WTC11 (cell line): ENCODE measurements at regions not wholly inside any gene's neighbourhood (a gene's known extent, or its start where the extent isn't known, plus 50 kb on each side); places are given as distances from the start of the nearest gene placed in this dataset.
"Not testable (repeated sequence)": the region's sequence is repeated elsewhere in the genome, so short reads cannot be mapped to it uniquely, and the experiment has no call there.

Experiments
- ATAC-seq: fragments of 200-7000 bp; cut with Tn5 transposase; 2 replicates; pipeline ENCODE4 v1.10.0; 2021; ENCODE audit warnings: mild to moderate bottlenecking, moderate library complexity
- CTCF ChIA-PET: fragments of 300-600 bp; sonication (Branson Sonifier 250); formaldehyde crosslinking; loops from one replicate; lab custom pipeline; 2021; ENCODE audit warnings: antibody characterized with exemption; lab: Charles Lee
- POLR2A ChIA-PET: fragments of 350-600 bp; sonication (Branson Sonifier 250); formaldehyde crosslinking; loops from one replicate; lab custom pipeline; 2021; ENCODE audit warnings: antibody characterized with exemption; lab: Charles Lee
- DNase-seq: peaks from one replicate; pipeline ENCODE4 v3.0.0; 2021; ENCODE audit warnings: low spot score
- H3K27ac Mint-ChIP-seq: 2 replicates; pipeline ENCODE4 v1.8.0; 2021; ENCODE audit warnings: mixed read lengths
- H3K27me3 Mint-ChIP-seq: 2 replicates; pipeline ENCODE4 v1.8.0; 2021; ENCODE audit warnings: low read depth, mild to moderate bottlenecking, moderate library complexity, mixed read lengths
- H3K36me3 Mint-ChIP-seq: 2 replicates; pipeline ENCODE4 v1.8.0; 2021; ENCODE audit warnings: mixed read lengths
- H3K4me1 Mint-ChIP-seq: 2 replicates; pipeline ENCODE4 v1.8.0; 2022; ENCODE audit warnings: mixed read lengths
- H3K4me3 Mint-ChIP-seq: 2 replicates; pipeline ENCODE4 v1.8.0; 2021; ENCODE audit warnings: mild to moderate bottlenecking, moderate library complexity, mixed read lengths
- H3K9me3 Mint-ChIP-seq: 2 replicates; pipeline ENCODE4 v1.8.0; 2021; ENCODE audit warnings: mixed read lengths
- ATF2 ChIP-seq: sonication (generic); formaldehyde crosslinking; IDR thresholded peaks from 2 replicates; pipeline ENCODE4 v1.8.1; 2022; ENCODE audit warnings: low read depth, missing genetic modification reagents, borderline replicate concordance
- CREM ChIP-seq: sonication (generic); formaldehyde crosslinking; IDR thresholded peaks from 2 replicates; pipeline ENCODE4 v1.8.1; 2022; ENCODE audit warnings: mild to moderate bottlenecking, missing genetic modification reagents, moderate library complexity
- ELF4 ChIP-seq: sonication (generic); formaldehyde crosslinking; IDR thresholded peaks from 2 replicates; pipeline ENCODE4 v1.8.1; 2022; ENCODE audit warnings: low read depth, mild to moderate bottlenecking, moderate library complexity, missing genetic modification reagents
- EMX1 ChIP-seq: fragments of 250-450 bp; sonication (Bioruptor Pico); IDR thresholded peaks from 2 replicates; pipeline ENCODE4 v1.8.0; 2021; ENCODE audit warnings: mild to moderate bottlenecking
- ERG ChIP-seq: fragments of 250-450 bp; sonication (Bioruptor Pico); IDR thresholded peaks from 2 replicates; pipeline ENCODE4 v1.8.0; 2021; ENCODE audit warnings: mild to moderate bottlenecking
- ESRRA ChIP-seq: sonication (generic); formaldehyde crosslinking; IDR thresholded peaks from 2 replicates; pipeline ENCODE4 v1.8.1; 2022; ENCODE audit warnings: mild to moderate bottlenecking, missing genetic modification reagents, borderline replicate concordance
- GTF2I ChIP-seq: fragments of 250-450 bp; sonication (Bioruptor Pico); conservative IDR thresholded peaks from 2 replicates; pipeline ENCODE4 v1.4.0; 2021; ENCODE audit warnings: mild to moderate bottlenecking
- HMGXB4 ChIP-seq: sonication (generic); formaldehyde crosslinking; IDR thresholded peaks from 2 replicates; pipeline ENCODE4 v1.8.1; 2023; ENCODE audit warnings: mild to moderate bottlenecking, moderate library complexity, missing genetic modification reagents
- JUN ChIP-seq: sonication (generic); formaldehyde crosslinking; IDR thresholded peaks from 2 replicates; pipeline ENCODE4 v1.8.0; 2023; ENCODE audit warnings: mild to moderate bottlenecking, missing genetic modification reagents
- KAT7 ChIP-seq: sonication (generic); formaldehyde crosslinking; IDR thresholded peaks from 2 replicates; pipeline ENCODE4 v1.8.1; 2023; ENCODE audit warnings: missing genetic modification reagents, mild to moderate bottlenecking, borderline replicate concordance
- NFE2L1 ChIP-seq: sonication (generic); formaldehyde crosslinking; IDR thresholded peaks from 2 replicates; pipeline ENCODE4 v1.8.1; 2023; ENCODE audit warnings: missing genetic modification reagents
- NR1H2 ChIP-seq: sonication (generic); formaldehyde crosslinking; IDR thresholded peaks from 2 replicates; pipeline ENCODE4 v1.9.0; 2021; ENCODE audit warnings: mild to moderate bottlenecking, moderate library complexity, missing genetic modification reagents
- NR3C1 ChIP-seq: sonication (generic); formaldehyde crosslinking; conservative IDR thresholded peaks from 2 replicates; pipeline ENCODE4 v1.8.1; 2023; ENCODE audit warnings: low read depth, mild to moderate bottlenecking, missing genetic modification reagents
- ZBTB43 ChIP-seq: sonication (generic); formaldehyde crosslinking; IDR thresholded peaks from 2 replicates; pipeline ENCODE4 v1.8.1; 2023; ENCODE audit warnings: mild to moderate bottlenecking, missing genetic modification reagents
- ZNF121 ChIP-seq: sonication (generic); formaldehyde crosslinking; IDR thresholded peaks from 2 replicates; pipeline ENCODE4 v1.8.0; 2023; ENCODE audit warnings: missing genetic modification reagents
- ZNF138 ChIP-seq: sonication (generic); formaldehyde crosslinking; conservative IDR thresholded peaks from 2 replicates; pipeline ENCODE4 v1.8.1; 2022; ENCODE audit warnings: mild to moderate bottlenecking, moderate library complexity, missing genetic modification reagents
- ZNF219 ChIP-seq: sonication (generic); formaldehyde crosslinking; IDR thresholded peaks from 2 replicates; pipeline ENCODE4 v1.8.0; 2023; ENCODE audit warnings: missing genetic modification reagents, mild to moderate bottlenecking, borderline replicate concordance
- ZNF281 ChIP-seq: sonication (generic); formaldehyde crosslinking; IDR thresholded peaks from 2 replicates; pipeline ENCODE4 v1.8.0; 2023; ENCODE audit warnings: mild to moderate bottlenecking, missing genetic modification reagents
- ZNF317 ChIP-seq: sonication (generic); formaldehyde crosslinking; IDR thresholded peaks from 2 replicates; pipeline ENCODE4 v1.8.1; 2023; ENCODE audit warnings: low read depth, mild to moderate bottlenecking, moderate library complexity, missing genetic modification reagents, borderline replicate concordance
- ZNF396 ChIP-seq: fragments of 250-450 bp; sonication (Bioruptor Pico); IDR thresholded peaks from 2 replicates; pipeline ENCODE4 v1.8.0; 2021; ENCODE audit warnings: mild to moderate bottlenecking, moderate library complexity, borderline replicate concordance

GRCh38 chr18:76273036-76273545, 222.0 kb downstream of the ZNF516 start:
- ATAC-seq = no peak
- TF ChIP-seq ESRRA = no peak
- no peak for TF ChIP-seq JUN (CRISPR knock-in tag)
- TF ChIP-seq ZBTB43 (CRISPR knock-in tag) = no peak
- TF ChIP-seq ATF2 = no peak
- TF ChIP-seq ZNF281 = no peak
- no peak for TF ChIP-seq EMX1
- no peak for TF ChIP-seq ZNF138 (CRISPR knock-in tag)
- TF ChIP-seq, all 79 proteins: peak for 0
- DNase-seq = no peak
- Mint-ChIP-seq H3K27me3 (no peaks in the 10 kb centered on the region; the same call in 1 of the 2 replicates), H3K27ac (no peak overlapping the region), H3K4me3 (no peak overlapping the region), H3K9me3 (peaks cover 7% of the 10 kb centered on the region; the same call in 1 of the 2 replicates), H3K36me3 (no peaks in the 10 kb centered on the region), H3K4me1 (no peaks in the 10 kb centered on the region)
- CTCF ChIA-PET = no interaction called here
- POLR2A ChIA-PET = no interaction called here

GRCh38 chr18:76267423-76267822, 227.6 kb downstream of the ZNF516 start:
- not testable (repeated sequence) for ATAC-seq, H3K27ac Mint-ChIP-seq

GRCh38 chr18:76266236-76266991, 228.6 kb downstream of the ZNF516 start:
- no peak overlapping the region for H3K4me3 Mint-ChIP-seq
- TF ChIP-seq NFE2L1 (CRISPR knock-in tag) (no peak), ZNF121 (CRISPR knock-in tag) (no peak), JUN (CRISPR knock-in tag) (no peak), CREM (CRISPR knock-in tag) (no peak), ERG (CRISPR knock-in tag) (no peak), GTF2I (no peak), KAT7 (CRISPR knock-in tag) (no peak), ZNF396 (CRISPR knock-in tag) (no peak), HMGXB4 (CRISPR knock-in tag) (no peak), NR1H2 (CRISPR knock-in tag) (no peak), ELF4 (no peak), NR3C1 (CRISPR knock-in tag) (no peak), ZNF317 (no peak), ZNF219 (CRISPR knock-in tag) (no peak)

More at GRCh38 chr18:76267423-76267822, 227.6 kb downstream of the ZNF516 start:
- H3K4me3 Mint-ChIP-seq, H3K36me3 Mint-ChIP-seq, H3K9me3 Mint-ChIP-seq, DNase-seq, CTCF ChIA-PET, H3K27me3 Mint-ChIP-seq, POLR2A ChIA-PET: not testable (repeated sequence)
- H3K4me1 Mint-ChIP-seq = peaks cover 15% of the 10 kb centered on the region

More at GRCh38 chr18:76266236-76266991, 228.6 kb downstream of the ZNF516 start:
- ATAC-seq (no peak), DNase-seq (no peak)
- POLR2A ChIA-PET = no interaction called here
- Mint-ChIP-seq H3K36me3 (no peaks in the 10 kb centered on the region), H3K27ac (no peak overlapping the region), H3K27me3 (no peaks in the 10 kb centered on the region), H3K9me3 (peaks cover 7% of the 10 kb centered on the region; the same call in 1 of the 2 replicates), H3K4me1 (peaks cover 24% of the 10 kb centered on the region)
- CTCF ChIA-PET = no interaction called here
